ENCODE measurements at regions not wholly inside any gene's neighbourhood (a gene's known extent, or its start where the extent isn't known, plus 50 kb on each side); places are given as distances from the start of the nearest gene placed in this dataset.

DNA sequence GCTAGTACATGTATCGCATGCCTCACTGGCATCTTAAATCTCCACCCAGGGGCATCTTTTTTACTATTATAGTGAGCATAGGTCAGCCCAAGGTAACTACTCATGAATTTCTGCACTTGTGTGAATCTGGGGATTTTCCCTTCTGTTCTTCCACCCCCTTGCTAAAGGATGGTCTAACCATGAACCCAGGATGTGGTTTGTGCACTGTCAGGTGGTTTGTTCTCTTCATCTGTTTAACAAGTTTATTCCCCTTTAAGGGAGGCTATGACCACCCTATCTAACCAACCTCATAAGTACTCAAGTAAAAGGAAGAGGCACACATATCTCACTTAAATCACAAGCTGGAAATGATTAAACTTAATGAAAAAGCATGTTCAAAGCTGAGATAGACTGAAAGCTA is 243.0 kb downstream of the RPRM start (continued):
- TF ChIP-seq, protein P1, sequence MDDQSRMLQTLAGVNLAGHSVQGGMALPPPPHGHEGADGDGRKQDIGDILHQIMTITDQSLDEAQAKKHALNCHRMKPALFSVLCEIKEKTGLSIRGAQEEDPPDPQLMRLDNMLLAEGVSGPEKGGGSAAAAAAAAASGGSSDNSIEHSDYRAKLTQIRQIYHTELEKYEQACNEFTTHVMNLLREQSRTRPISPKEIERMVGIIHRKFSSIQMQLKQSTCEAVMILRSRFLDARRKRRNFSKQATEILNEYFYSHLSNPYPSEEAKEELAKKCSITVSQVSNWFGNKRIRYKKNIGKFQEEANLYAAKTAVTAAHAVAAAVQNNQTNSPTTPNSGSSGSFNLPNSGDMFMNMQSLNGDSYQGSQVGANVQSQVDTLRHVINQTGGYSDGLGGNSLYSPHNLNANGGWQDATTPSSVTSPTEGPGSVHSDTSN (IDR thresholded peaks at IDR 0.05) = no peak
- TF ChIP-seq SIN3A (IDR thresholded peaks at IDR 0.05; ENCODE audit: borderline replicate concordance, low read depth, low read length) (no peak), FOXJ3 (CRISPR knock-in tag; IDR thresholded peaks at IDR 0.05) (no peak), GABPA (IDR thresholded peaks at IDR 0.05; ENCODE audit: low read depth) (no peak)

DNA sequence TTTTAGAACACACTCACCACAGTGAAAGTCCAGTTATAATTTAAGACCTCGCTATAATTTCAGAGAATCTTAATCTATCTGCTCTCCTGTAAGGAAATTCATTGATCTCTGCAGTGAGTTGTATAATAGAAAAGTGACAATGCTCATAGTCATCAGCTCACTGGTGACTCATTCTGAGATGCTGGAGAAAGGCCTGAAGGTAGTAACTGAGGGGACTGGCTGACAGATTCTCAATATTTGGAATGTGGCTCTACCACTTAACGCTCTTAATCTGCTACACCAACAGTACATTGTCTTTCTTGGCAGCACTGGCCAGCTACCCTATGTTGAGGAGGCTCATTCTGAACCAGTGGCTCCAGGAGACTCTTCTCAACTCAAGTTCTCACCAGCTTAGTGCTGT is 246.1 kb downstream of the RPRM start:
- Histone ChIP-seq H3K27me3 (ENCODE audit: insufficient read depth) (no peaks in the 10 kb centered on the region), H2AFZ (ENCODE audit: low read depth) (no peak overlapping the region), H3K9me3 (no peaks in the 10 kb centered on the region), H3K4me2 (no peak overlapping the region), H3K27ac (ENCODE audit: low read depth in 2 of 2, low read length in 1 of 2) (no peak overlapping the region), H4K20me1 (ENCODE audit: insufficient read depth) (no peaks in the 10 kb centered on the region), H3K79me2 (ENCODE audit: insufficient read depth) (no peaks in the 10 kb centered on the region), H3K9me2 (no peaks in the 10 kb centered on the region), H3K4me3 (ENCODE audit: low read depth in 2 of 2, low read length in 1 of 2) (no peak overlapping the region), H3K4me1 (ENCODE audit: control insufficient read depth in 1 of 2, insufficient read depth in 2 of 2, low read depth in 1 of 2, low read length in 1 of 2) (no peaks in the 10 kb centered on the region; a peak in 1 of 4 replicates), H3K9ac (no peak overlapping the region), H3K36me3 (replicated peaks in 1 of 2; ENCODE audit: control insufficient read depth in 1 of 2, insufficient read depth in 2 of 2, low read length in 1 of 2) (no peaks in the 10 kb centered on the region), H3F3A (replicated peaks; ENCODE audit: insufficient read depth) (no peaks in the 10 kb centered on the region)
- TF ChIP-seq FOXJ3 (CRISPR knock-in tag; IDR thresholded peaks at IDR 0.05) = no peak
- TF ChIP-seq POLR2AphosphoS5 (IDR thresholded peaks at IDR 0.05; ENCODE audit: low read depth, low read length) = no peak
- TF ChIP-seq, protein P2, sequence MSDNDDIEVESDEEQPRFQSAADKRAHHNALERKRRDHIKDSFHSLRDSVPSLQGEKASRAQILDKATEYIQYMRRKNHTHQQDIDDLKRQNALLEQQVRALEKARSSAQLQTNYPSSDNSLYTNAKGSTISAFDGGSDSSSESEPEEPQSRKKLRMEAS (IDR thresholded peaks at IDR 0.05; ENCODE audit: low read depth) = no peak
- TF ChIP-seq MXI1 (IDR thresholded peaks at IDR 0.05; ENCODE audit: low read depth, low read length) = no peak
- TF ChIP-seq, protein P1 (IDR thresholded peaks at IDR 0.05) = no peak
- TF ChIP-seq RXRA (IDR thresholded peaks at IDR 0.05; ENCODE audit: borderline replicate concordance, low read depth) = no peak
- TF ChIP-seq, protein P3, sequence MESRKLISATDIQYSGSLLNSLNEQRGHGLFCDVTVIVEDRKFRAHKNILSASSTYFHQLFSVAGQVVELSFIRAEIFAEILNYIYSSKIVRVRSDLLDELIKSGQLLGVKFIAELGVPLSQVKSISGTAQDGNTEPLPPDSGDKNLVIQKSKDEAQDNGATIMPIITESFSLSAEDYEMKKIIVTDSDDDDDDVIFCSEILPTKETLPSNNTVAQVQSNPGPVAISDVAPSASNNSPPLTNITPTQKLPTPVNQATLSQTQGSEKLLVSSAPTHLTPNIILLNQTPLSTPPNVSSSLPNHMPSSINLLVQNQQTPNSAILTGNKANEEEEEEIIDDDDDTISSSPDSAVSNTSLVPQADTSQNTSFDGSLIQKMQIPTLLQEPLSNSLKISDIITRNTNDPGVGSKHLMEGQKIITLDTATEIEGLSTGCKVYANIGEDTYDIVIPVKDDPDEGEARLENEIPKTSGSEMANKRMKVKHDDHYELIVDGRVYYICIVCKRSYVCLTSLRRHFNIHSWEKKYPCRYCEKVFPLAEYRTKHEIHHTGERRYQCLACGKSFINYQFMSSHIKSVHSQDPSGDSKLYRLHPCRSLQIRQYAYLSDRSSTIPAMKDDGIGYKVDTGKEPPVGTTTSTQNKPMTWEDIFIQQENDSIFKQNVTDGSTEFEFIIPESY (IDR thresholded peaks at IDR 0.05; ENCODE audit: borderline replicate concordance, low read depth) = no peak
- no peak for TF ChIP-seq RAD21 (IDR thresholded peaks at IDR 0.05; ENCODE audit: low read length)
- no peak for TF ChIP-seq NFIC (IDR thresholded peaks at IDR 0.05; ENCODE audit: borderline replicate concordance)
- no peak for TF ChIP-seq YY1 (IDR thresholded peaks at IDR 0.05; ENCODE audit: low read depth)
- TF ChIP-seq EP300 (IDR thresholded peaks at IDR 0.05; ENCODE audit: borderline replicate concordance in 1 of 2, low read depth in 1 of 2, low read length in 1 of 2) = no peak
- POLR2A ChIA-PET = no interaction called here
- 16% methylated on average over 2 of the region's 2 CpGs for WGBS (ENCODE audit: low lambda C conversion rate)
- DNase-seq = no peak
- CTCF ChIA-PET = no interaction called here
